CD14-positive monocyte (primary cell): ENCODE measurements at regions not wholly inside any gene's neighbourhood (a gene's known extent, or its start where the extent isn't known, plus 50 kb on each side); places are given as distances from the start of the nearest gene placed in this dataset.
A peak's percentile ranks its signal among the peaks of the same experiment; 100 is the strongest.
"Not testable (repeated sequence)": the region's sequence is repeated elsewhere in the genome, so short reads cannot be mapped to it uniquely, and the experiment has no call there.

ENCODE experiments used
- DNase-seq, 3 donors: peaks; one replicate each; pipeline ENCODE4 v3.0.0-alpha.2; 2011 to 2022
- H2AFZ ChIP-seq: 2 replicates; pipeline ENCODE4 v1.6.0; 2012; ENCODE audit warnings: mild to moderate bottlenecking, low read depth, low read length, inconsistent platforms; ENCODE audit not compliant: insufficient read depth, poor library complexity, severe bottlenecking
- H3K27ac ChIP-seq, 2 donors: 1 replicate in 1 of 2; 2 replicates in 1 of 2; pipeline ENCODE4 v1.5.1; 2012 to 2013; ENCODE audit warnings: low read length in 2 of 2, control low read depth in 1 of 2, inconsistent platforms in 1 of 2, low read depth in 1 of 2, mild to moderate bottlenecking in 1 of 2
- H3K27me3 ChIP-seq, 2 donors: one replicate each; pipeline versions ENCODE4 v1.6.0 to v1.6.1; 2011 to 2013; ENCODE audit warnings: low read length in 2 of 2; ENCODE audit not compliant: control insufficient read depth in 2 of 2, insufficient read depth in 2 of 2
- H3K36me3 ChIP-seq, 2 donors: replicated peaks in 1 of 2; 1 replicate in 1 of 2; 2 replicates in 1 of 2; pipeline versions ENCODE4 v1.5.1 to v1.6.1; 2012 to 2013; ENCODE audit warnings: low read length in 2 of 2, control low read depth in 1 of 2, inconsistent platforms in 1 of 2, mild to moderate bottlenecking in 1 of 2; ENCODE audit not compliant: insufficient read depth in 2 of 2, control insufficient read depth in 1 of 2
- H3K4me1 ChIP-seq, 2 donors: 1 replicate in 1 of 2; 2 replicates in 1 of 2; pipeline versions ENCODE4 v1.5.1 to v1.6.1; 2012 to 2013; ENCODE audit warnings: low read length in 2 of 2, control low read depth in 1 of 2, inconsistent platforms in 1 of 2, mild to moderate bottlenecking in 1 of 2, moderate library complexity in 1 of 2; ENCODE audit not compliant: insufficient read depth in 2 of 2, control insufficient read depth in 1 of 2
- H3K4me2 ChIP-seq: replicated peaks from 2 replicates; pipeline ENCODE3; 2012; ENCODE audit warnings: low read length, moderate library complexity, mild to moderate bottlenecking; ENCODE audit not compliant: poor library complexity, severe bottlenecking; ENCODE audit errors: extremely low read depth
- H3K4me3 ChIP-seq, 3 experiments: fragments of 200-600 bp in 1 of 3; sonication (generic) in 1 of 3; replicated peaks in 1 of 3; 1 replicate in 2 of 3; 2 replicates in 1 of 3; pipeline ENCODE4 v1.5.1; 2011 to 2013; ENCODE audit warnings: low read length in 3 of 3, mild to moderate bottlenecking in 3 of 3, control low read depth in 2 of 3, low read depth in 2 of 3, inconsistent platforms in 1 of 3, moderate library complexity in 1 of 3
- H3K79me2 ChIP-seq: 2 replicates; pipeline ENCODE4 v1.6.0; 2012; ENCODE audit warnings: mild to moderate bottlenecking, control low read depth, inconsistent platforms, low read length, moderate library complexity; ENCODE audit not compliant: insufficient read depth
- H3K9ac ChIP-seq: 2 replicates; pipeline ENCODE4 v1.6.0; 2017; ENCODE audit warnings: low read length, mild to moderate bottlenecking; ENCODE audit not compliant: insufficient read depth, poor library complexity, severe bottlenecking
- H3K9me3 ChIP-seq, 2 donors: replicated peaks in 1 of 2; 1 replicate in 1 of 2; 2 replicates in 1 of 2; pipeline versions ENCODE4 v1.5.1 to v1.6.1; 2012 to 2013; ENCODE audit warnings: low read length in 2 of 2, control low read depth in 1 of 2; ENCODE audit not compliant: control insufficient read depth in 1 of 2, insufficient read depth in 1 of 2
- H4K20me1 ChIP-seq: 2 replicates; pipeline ENCODE4 v1.6.0; 2012; ENCODE audit warnings: mild to moderate bottlenecking, low read length, control low read depth, moderate library complexity; ENCODE audit not compliant: insufficient read depth
- H3K27ac Mint-ChIP-seq, 7 donors: one replicate each; pipeline ENCODE4 v1.8.0; 2020; ENCODE audit warnings: mild to moderate bottlenecking in 7 of 7, mixed read lengths in 7 of 7, moderate library complexity in 6 of 7, inconsistent platforms in 2 of 7
- H3K27me3 Mint-ChIP-seq, 3 donors: one replicate each; pipeline ENCODE4 v1.8.0; 2021 to 2022; ENCODE audit warnings: low read depth in 3 of 3, mild to moderate bottlenecking in 3 of 3, mixed read lengths in 3 of 3, moderate library complexity in 3 of 3, inconsistent platforms in 1 of 3
- H3K36me3 Mint-ChIP-seq, 2 donors: one replicate each; pipeline ENCODE4 v1.8.0; 2020; ENCODE audit warnings: mixed read lengths in 2 of 2, inconsistent platforms in 1 of 2, mild to moderate bottlenecking in 1 of 2
- H3K4me1 Mint-ChIP-seq: one replicate; pipeline ENCODE4 v1.8.0; 2020; ENCODE audit warnings: mild to moderate bottlenecking, mixed read lengths
- H3K4me3 Mint-ChIP-seq, 2 donors: one replicate each; pipeline ENCODE4 v1.8.0; 2020; ENCODE audit warnings: mild to moderate bottlenecking in 2 of 2, mixed read lengths in 2 of 2, moderate library complexity in 1 of 2
- H3K9me3 Mint-ChIP-seq, 7 donors: one replicate each; pipeline ENCODE4 v1.8.0; 2020 to 2022; ENCODE audit warnings: mixed read lengths in 7 of 7, mild to moderate bottlenecking in 6 of 7, moderate library complexity in 6 of 7, inconsistent platforms in 2 of 7
- CTCF ChIP-seq: fragments of 200-600 bp; IDR thresholded peaks from one replicate; pipeline ENCODE4 v1.8.0; 2022; ENCODE audit warnings: antibody characterized with exemption, mild to moderate bottlenecking
- WGBS: methylation state at CpG from one replicate; pipeline ENCODE4 v1.1.5; 2013; ENCODE audit warnings: missing lambda C conversion rate; ENCODE audit not compliant: insufficient coverage; 5-methylcytosine and 5-hydroxymethylcytosine counted together
- intact Hi-C, 2 donors: fragments of 100-400 bp; cut with micrococcal nuclease; formaldehyde crosslinking; loops; one replicate each; pipeline versions ENCODE4 v1.15.0 to v1.15.1; 2023

- Mint-ChIP-seq H3K4me3 (peak overlapping the region in 1 of 2 donors; percentile 22), H3K9me3 (peaks cover 0 to 4% (median 2%) of the 10 kb centered on the region in 7 donors), H3K4me1 (peaks cover 9% of the 10 kb centered on the region), H3K27ac (peak overlapping the region in 3 of 7 donors; percentile 39 to 55 (median 44)), H3K36me3 (no peaks in the 10 kb centered on the region), H3K27me3 (peaks cover 0 to 1% (median 0%) of the 10 kb centered on the region in 3 donors)
- H3K9me3 ChIP-seq: no peaks in the 10 kb centered on the region
- no peak overlapping the region for H3K4me3 ChIP-seq
- no peak overlapping the region for H2AFZ ChIP-seq
- peaks cover 0 to 4% of the 10 kb centered on the region in 2 donors for H3K4me1 ChIP-seq
- intact Hi-C loops: loop anchor here in 1 of 2 donors (5.0 kb wide), 1 partner anchor 457 kb away; the partner anchor contains the start of gene PDGFC
- WGBS: no CpG with 5 or more reads among the region's 3 CpGs
- no peak overlapping the region for H3K9ac ChIP-seq
- no peaks in the 10 kb centered on the region for H3K79me2 ChIP-seq
- H3K27me3 ChIP-seq: no peaks in the 10 kb centered on the region
- DNase-seq: peak; percentile 22 to 61 (median 51)
- H3K4me2 ChIP-seq: peak overlapping the region; percentile 6
- H4K20me1 ChIP-seq: no peaks in the 10 kb centered on the region
- no peak for TF ChIP-seq CTCF
- no peaks in the 10 kb centered on the region for H3K36me3 ChIP-seq
- H3K27ac ChIP-seq: no peak overlapping the region
These were observed 456.3 kb downstream of the PDGFC start for GRCh38 chr4:156515295-156515694.

- no peak overlapping the region for H3K27ac Mint-ChIP-seq
- H3K36me3 ChIP-seq: no peaks in the 10 kb centered on the region
- no peaks in the 10 kb centered on the region for H3K79me2 ChIP-seq
- no peak overlapping the region for H3K4me2 ChIP-seq
- DNase-seq: no peak
- no peak overlapping the region for H2AFZ ChIP-seq
- no peak for TF ChIP-seq CTCF
- H3K4me3 ChIP-seq: no peak overlapping the region
- H3K4me3 Mint-ChIP-seq: no peak overlapping the region
- intact Hi-C loops: no loop called here
- H3K4me1 Mint-ChIP-seq: peaks cover 9% of the 10 kb centered on the region
- H3K9me3 Mint-ChIP-seq: peaks cover 0 to 6% (median 4%) of the 10 kb centered on the region in 7 donors
- H3K4me1 ChIP-seq: peaks cover 0 to 4% of the 10 kb centered on the region in 2 donors
- no peak overlapping the region for H3K27ac ChIP-seq
- no peaks in the 10 kb centered on the region for H4K20me1 ChIP-seq
- no peaks in the 10 kb centered on the region for H3K27me3 ChIP-seq
- peaks cover 0 to 1% (median 0%) of the 10 kb centered on the region in 3 donors for H3K27me3 Mint-ChIP-seq
- H3K9me3 ChIP-seq: no peaks in the 10 kb centered on the region
- no CpG with 5 or more reads among the region's 2 CpGs for WGBS
- H3K36me3 Mint-ChIP-seq: no peaks in the 10 kb centered on the region
- no peak overlapping the region for H3K9ac ChIP-seq
These were observed 459.0 kb downstream of the PDGFC start for GRCh38 chr4:156512622-156513021.

DNA sequence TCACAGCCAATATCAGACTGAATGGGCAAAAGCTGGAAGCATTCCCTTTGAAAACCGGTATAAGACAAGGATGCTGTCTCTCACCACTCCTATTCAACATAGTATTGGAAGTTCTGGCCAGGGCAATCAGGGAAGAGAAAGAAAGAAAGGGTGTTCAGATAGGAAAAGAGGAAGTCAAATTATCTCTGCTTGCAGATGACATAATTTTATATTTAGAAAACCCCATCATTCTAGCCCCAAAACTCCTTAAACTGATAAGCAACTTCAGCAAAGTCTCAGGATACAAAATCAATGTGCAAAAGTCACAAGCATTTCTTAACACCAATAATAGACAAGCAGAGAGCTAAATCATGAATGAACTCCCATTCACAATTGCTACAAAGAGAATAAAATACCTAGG lies 461.7 kb downstream of the PDGFC start:
- H3K4me3 Mint-ChIP-seq, H3K27me3 ChIP-seq, H3K9me3 ChIP-seq, H3K4me3 ChIP-seq, H3K4me1 Mint-ChIP-seq, H3K4me1 ChIP-seq, H3K4me2 ChIP-seq, H3K36me3 Mint-ChIP-seq, intact Hi-C loops, H4K20me1 ChIP-seq, DNase-seq, H3K27me3 Mint-ChIP-seq, H3K79me2 ChIP-seq, H3K36me3 ChIP-seq, H3K9ac ChIP-seq, H2AFZ ChIP-seq, H3K27ac ChIP-seq, H3K27ac Mint-ChIP-seq: not testable (repeated sequence)
- no CpG with 5 or more reads among the region's 1 CpG for WGBS
- H3K9me3 Mint-ChIP-seq: peaks cover 0 to 18% (median 9%) of the 10 kb centered on the region in 7 donors
